GM23338 (cell line): ENCODE measurements at regions not wholly inside any gene's neighbourhood (a gene's known extent, or its start where the extent isn't known, plus 50 kb on each side); places are given as distances from the start of the nearest gene placed in this dataset.
A peak's percentile ranks its signal among the peaks of the same experiment; 100 is the strongest.

Experiments
- ATAC-seq: fragments of 200-7000 bp; cut with Tn5 transposase; 3 replicates; pipeline ENCODE4 v1.9.1; 2020
- DNase-seq: peaks from one replicate; pipeline ENCODE4 v3.0.0-alpha.2; 2015; ENCODE audit warnings: low spot score
- H2AFZ ChIP-seq: fragments of 200-600 bp; sonication (generic); 2 replicates; pipeline ENCODE4 v1.8.0; 2016; ENCODE audit warnings: antibody characterized with exemption, mild to moderate bottlenecking, moderate library complexity
- H3F3A ChIP-seq: fragments of 200-600 bp; sonication (generic); replicated peaks from 2 replicates; pipeline ENCODE4 v1.8.0; 2017; ENCODE audit warnings: antibody characterized with exemption, mixed run types, low read depth
- H3K27ac ChIP-seq: fragments of 200-600 bp; sonication (generic); 2 replicates; pipeline ENCODE4 v1.6.1; 2016; ENCODE audit warnings: low read depth
- H3K27me3 ChIP-seq: fragments of 200-600 bp; sonication (generic); 2 replicates; pipeline ENCODE4 v1.8.0; 2016; ENCODE audit warnings: mild to moderate bottlenecking, mixed run types, moderate library complexity; ENCODE audit not compliant: insufficient read depth
- H3K36me3 ChIP-seq: fragments of 200-600 bp; sonication (generic); 2 replicates; pipeline ENCODE4 v1.8.0; 2016; ENCODE audit warnings: mild to moderate bottlenecking; ENCODE audit not compliant: insufficient read depth
- H3K4me1 ChIP-seq: fragments of 200-600 bp; sonication (generic); 2 replicates; pipeline ENCODE4 v1.8.0; 2016; ENCODE audit warnings: mild to moderate bottlenecking, moderate library complexity; ENCODE audit not compliant: insufficient read depth
- H3K4me2 ChIP-seq: fragments of 200-600 bp; sonication (generic); 2 replicates; pipeline ENCODE4 v1.7.1; 2017; ENCODE audit warnings: mixed run types
- H3K4me3 ChIP-seq: fragments of 200-600 bp; sonication (generic); 2 replicates; pipeline ENCODE4 v1.6.1; 2016; ENCODE audit warnings: mixed run types
- H3K79me2 ChIP-seq: fragments of 200-600 bp; sonication (generic); replicated peaks from 2 replicates; pipeline ENCODE4 v1.8.0; 2017; ENCODE audit warnings: mild to moderate bottlenecking; ENCODE audit not compliant: insufficient read depth
- H3K9me2 ChIP-seq: fragments of 200-600 bp; sonication (generic); 2 replicates; pipeline ENCODE4 v1.8.0; 2017; ENCODE audit not compliant: insufficient read depth
- H4K20me1 ChIP-seq: fragments of 200-600 bp; sonication (generic); replicated peaks from 2 replicates; pipeline ENCODE4 v1.8.0; 2017; ENCODE audit warnings: mild to moderate bottlenecking; ENCODE audit not compliant: insufficient read depth
- H3K27ac Mint-ChIP-seq: 2 replicates; pipeline ENCODE4 v1.8.0; 2020; ENCODE audit warnings: inconsistent platforms, mild to moderate bottlenecking, moderate library complexity, mixed read lengths
- H3K27me3 Mint-ChIP-seq: 3 replicates; pipeline ENCODE4 v1.8.0; 2022; ENCODE audit warnings: low read depth, mild to moderate bottlenecking, moderate library complexity, mixed read lengths, inconsistent platforms; ENCODE audit not compliant: insufficient read depth, poor library complexity
- H3K36me3 Mint-ChIP-seq: 3 replicates; pipeline ENCODE4 v1.8.0; 2021; ENCODE audit warnings: low read depth, mild to moderate bottlenecking, inconsistent platforms, moderate library complexity, mixed read lengths
- H3K4me1 Mint-ChIP-seq: 3 replicates; pipeline ENCODE4 v1.8.0; 2020; ENCODE audit warnings: mild to moderate bottlenecking, inconsistent platforms, mixed read lengths
- H3K4me3 Mint-ChIP-seq: 3 replicates; pipeline ENCODE4 v1.8.0; 2021; ENCODE audit warnings: moderate library complexity, mild to moderate bottlenecking, inconsistent platforms, mixed read lengths
- H3K9me3 Mint-ChIP-seq: 3 replicates; pipeline ENCODE4 v1.8.0; 2020; ENCODE audit warnings: moderate library complexity, mild to moderate bottlenecking, inconsistent platforms, mixed read lengths
- CREB1 ChIP-seq: fragments of 250-450 bp; sonication (Bioruptor Pico); IDR thresholded peaks from 2 replicates; pipeline ENCODE4 v1.5.0; 2020; ENCODE audit warnings: low read depth, mild to moderate bottlenecking, moderate library complexity
- CTCF ChIP-seq, 2 experiments: fragments of 200-600 bp in 1 of 2; sonication (generic) in 1 of 2; conservative IDR thresholded peaks; 2 replicates each; pipeline versions ENCODE4 v1.5.1 to v1.6.1; 2016 to 2017; ENCODE audit warnings: antibody characterized with exemption in 2 of 2, low read depth in 2 of 2, mild to moderate bottlenecking in 2 of 2, moderate library complexity in 1 of 2
- EZH2 ChIP-seq: fragments of 200-600 bp; sonication (generic); IDR thresholded peaks from one replicate; pipeline ENCODE4 v1.8.0; 2017; ENCODE audit warnings: antibody characterized with exemption, mild to moderate bottlenecking, low read depth; ENCODE audit not compliant: unreplicated experiment
- EZH2phosphoT487 ChIP-seq: fragments of 200-600 bp; sonication (generic); IDR thresholded peaks from one replicate; pipeline ENCODE4 v1.8.1; 2018; ENCODE audit warnings: antibody characterized with exemption; ENCODE audit not compliant: unreplicated experiment
- JUNB ChIP-seq: IDR thresholded peaks from one replicate; pipeline ENCODE4 v1.6.1; 2016; ENCODE audit warnings: antibody characterized with exemption; ENCODE audit not compliant: unreplicated experiment
- NANOG ChIP-seq: IDR thresholded peaks from 2 replicates; pipeline ENCODE4 v1.6.1; 2016; ENCODE audit warnings: antibody characterized with exemption, borderline replicate concordance
- POLR2AphosphoS5 ChIP-seq: IDR thresholded peaks from 2 replicates; pipeline ENCODE4 v1.6.1; 2016; ENCODE audit warnings: antibody characterized with exemption, low read depth
- REST ChIP-seq: IDR thresholded peaks from one replicate; pipeline ENCODE4 v1.6.1; 2018; ENCODE audit warnings: antibody characterized with exemption; ENCODE audit not compliant: unreplicated experiment
- STAT1 ChIP-seq: IDR thresholded peaks from one replicate; pipeline ENCODE4 v1.6.1; 2016; ENCODE audit warnings: antibody characterized with exemption; ENCODE audit not compliant: unreplicated experiment
- ZNF114 ChIP-seq: fragments of 250-450 bp; sonication (Bioruptor Pico); IDR thresholded peaks from 2 replicates; pipeline ENCODE4 v1.5.0; 2020; ENCODE audit warnings: mild to moderate bottlenecking, moderate library complexity
- ZNF331 ChIP-seq: fragments of 250-450 bp; sonication (Bioruptor Pico); IDR thresholded peaks from 2 replicates; pipeline ENCODE4 v1.5.0; 2020; ENCODE audit warnings: low read depth, mild to moderate bottlenecking, moderate library complexity
- TF ChIP-seq, protein P1 (sequence below): IDR thresholded peaks from 2 replicates; pipeline ENCODE4 v1.6.1; 2016; ENCODE audit warnings: antibody characterized with exemption

DNA sequence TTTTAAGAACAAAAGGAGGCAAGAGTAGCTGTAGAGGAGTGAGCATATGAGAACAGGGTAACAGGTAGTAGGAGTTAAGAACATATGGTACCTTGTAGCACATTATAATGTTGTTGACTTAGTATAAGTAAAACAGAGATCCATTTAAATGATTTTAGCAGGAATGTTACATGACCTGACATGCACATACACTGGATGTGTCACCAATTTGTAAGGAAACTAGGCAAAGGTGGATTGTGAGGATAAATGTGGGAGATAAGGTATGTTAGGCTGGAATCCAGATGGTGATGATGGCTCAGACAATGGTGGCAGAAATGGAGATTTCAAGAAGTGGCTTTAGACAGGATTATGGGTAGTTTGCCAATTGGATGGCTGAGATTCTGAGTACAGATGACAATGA, 443.1 kb upstream of the DAB2 start (continued):
- TF ChIP-seq EZH2phosphoT487 = no peak
- no peak for TF ChIP-seq NANOG
- TF ChIP-seq REST = no peak
- TF ChIP-seq, protein P1, sequence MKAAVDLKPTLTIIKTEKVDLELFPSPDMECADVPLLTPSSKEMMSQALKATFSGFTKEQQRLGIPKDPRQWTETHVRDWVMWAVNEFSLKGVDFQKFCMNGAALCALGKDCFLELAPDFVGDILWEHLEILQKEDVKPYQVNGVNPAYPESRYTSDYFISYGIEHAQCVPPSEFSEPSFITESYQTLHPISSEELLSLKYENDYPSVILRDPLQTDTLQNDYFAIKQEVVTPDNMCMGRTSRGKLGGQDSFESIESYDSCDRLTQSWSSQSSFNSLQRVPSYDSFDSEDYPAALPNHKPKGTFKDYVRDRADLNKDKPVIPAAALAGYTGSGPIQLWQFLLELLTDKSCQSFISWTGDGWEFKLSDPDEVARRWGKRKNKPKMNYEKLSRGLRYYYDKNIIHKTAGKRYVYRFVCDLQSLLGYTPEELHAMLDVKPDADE = no peak
- no peak for TF ChIP-seq EZH2
- TF ChIP-seq ZNF331 = no peak
- no peak for TF ChIP-seq CREB1 (CRISPR knock-in tag)
- TF ChIP-seq JUNB = no peak
- no peak for TF ChIP-seq STAT1
- TF ChIP-seq ZNF114 (CRISPR knock-in tag) = no peak

GRCh38 chr5:39863926-39864552, 439.3 kb upstream of the DAB2 start:
- Mint-ChIP-seq H3K27me3 (no peaks in the 10 kb centered on the region), H3K27ac (no peak overlapping the region), H3K36me3 (0 out of 3 replicates have a peak, but pooled peaks cover 3% of the 10 kb centered on the region), H3K4me1 (peaks cover 4% of the 10 kb centered on the region; the same call in 1 of the 3 replicates), H3K9me3 (no peaks in the 10 kb centered on the region; the same call in 2 of the 3 replicates), H3K4me3 (no peak overlapping the region)
- DNase-seq (peak; percentile 3), ATAC-seq (no peak)
- no peak overlapping the region for H3K4me3 ChIP-seq
- H3K9me2 ChIP-seq = peaks cover 13% of the 10 kb centered on the region; the same call in 1 of the 2 replicates
- H2AFZ ChIP-seq = peak overlapping the region; percentile 63
- H3K4me1 ChIP-seq = no peaks in the 10 kb centered on the region
- H3F3A ChIP-seq = no peaks in the 10 kb centered on the region
- H3K36me3 ChIP-seq = no peaks in the 10 kb centered on the region
- H3K27ac ChIP-seq = no peak overlapping the region
- H4K20me1 ChIP-seq = no peaks in the 10 kb centered on the region
- no peak overlapping the region for H3K4me2 ChIP-seq
- H3K79me2 ChIP-seq = no peaks in the 10 kb centered on the region
- no peaks in the 10 kb centered on the region for H3K27me3 ChIP-seq
- TF ChIP-seq ZNF331 (no peak), POLR2AphosphoS5 (no peak), EZH2 (no peak), JUNB (no peak), EZH2phosphoT487 (no peak), NANOG (no peak), CREB1 (CRISPR knock-in tag) (no peak), CTCF (conservative IDR thresholded peaks at IDR 0.05; ENCODE audit: low read depth in 2 of 2) (no peak), REST (no peak), STAT1 (no peak), ZNF114 (CRISPR knock-in tag) (no peak)
- TF ChIP-seq, protein P1 = no peak
